Nephron (organoid): ENCODE measurements at regions not wholly inside any gene's neighbourhood (a gene's known extent, or its start where the extent isn't known, plus 50 kb on each side); places are given as distances from the start of the nearest gene placed in this dataset.
"Not testable (repeated sequence)": the region's sequence is repeated elsewhere in the genome, so short reads cannot be mapped to it uniquely, and the experiment has no call there.

Experiments
- H3K27ac Mint-ChIP-seq, 3 experiments: 2 replicates each; pipeline ENCODE4 v1.8.0; 2020; ENCODE audit warnings: mixed read lengths in 3 of 3, mild to moderate bottlenecking in 2 of 3, moderate library complexity in 1 of 3
- H3K27me3 Mint-ChIP-seq: 2 replicates; pipeline ENCODE4 v1.8.0; 2021; ENCODE audit warnings: low read depth, mild to moderate bottlenecking, moderate library complexity, mixed read lengths
- H3K36me3 Mint-ChIP-seq: 2 replicates; pipeline ENCODE4 v1.8.0; 2020; ENCODE audit warnings: low read depth, mixed read lengths
- H3K4me1 Mint-ChIP-seq: 2 replicates; pipeline ENCODE4 v1.8.0; 2020; ENCODE audit warnings: mixed read lengths
- H3K4me3 Mint-ChIP-seq, 3 experiments: 2 replicates each; pipeline ENCODE4 v1.8.0; 2020; ENCODE audit warnings: mild to moderate bottlenecking in 3 of 3, mixed read lengths in 3 of 3, moderate library complexity in 2 of 3
- H3K9me3 Mint-ChIP-seq: 2 replicates; pipeline ENCODE4 v1.8.0; 2020; ENCODE audit warnings: mixed read lengths
- CTCF ChIP-seq, 3 experiments: fragments of 200-600 bp; sonication (generic); IDR thresholded peaks; one replicate each; pipeline ENCODE4 v1.5.0; 2021; ENCODE audit warnings: antibody characterized with exemption in 3 of 3; ENCODE audit not compliant: unreplicated experiment in 3 of 3

- TF ChIP-seq CTCF (IDR thresholded peaks at IDR 0.05; ENCODE audit: unreplicated experiment in 3 of 3), result no peak
- H3K4me3 Mint-ChIP-seq, result no peak overlapping the region
- no peaks in the 10 kb centered on the region for H3K9me3 Mint-ChIP-seq
- H3K4me1 Mint-ChIP-seq, result no peaks in the 10 kb centered on the region
- H3K36me3 Mint-ChIP-seq, result no peaks in the 10 kb centered on the region
- no peaks in the 10 kb centered on the region for H3K27me3 Mint-ChIP-seq
- no peak overlapping the region for H3K27ac Mint-ChIP-seq
These were observed 258.2 kb upstream of the DUSP10 start for GRCh38 chr1:222000131-222000530.

GRCh38 chr1:221998781-221999180 is 256.9 kb upstream of the DUSP10 start:
- Mint-ChIP-seq H3K4me1 (no peaks in the 10 kb centered on the region), H3K27ac (no peak overlapping the region), H3K27me3 (no peaks in the 10 kb centered on the region), H3K4me3 (no peak overlapping the region), H3K36me3 (no peaks in the 10 kb centered on the region), H3K9me3 (no peaks in the 10 kb centered on the region)
- TF ChIP-seq CTCF (IDR thresholded peaks at IDR 0.05; ENCODE audit: unreplicated experiment in 3 of 3), result no peak

- TF ChIP-seq CTCF (IDR thresholded peaks at IDR 0.05; ENCODE audit: unreplicated experiment in 3 of 3), result no peak
- H3K4me1 Mint-ChIP-seq, result no peaks in the 10 kb centered on the region
- H3K36me3 Mint-ChIP-seq, result no peaks in the 10 kb centered on the region
- no peaks in the 10 kb centered on the region for H3K9me3 Mint-ChIP-seq
- no peak overlapping the region for H3K4me3 Mint-ChIP-seq
- H3K27me3 Mint-ChIP-seq, result no peaks in the 10 kb centered on the region
- no peak overlapping the region for H3K27ac Mint-ChIP-seq
These were observed 256.3 kb upstream of the DUSP10 start for GRCh38 chr1:221998186-221998612.

- not testable (repeated sequence) for H3K27ac Mint-ChIP-seq, H3K27me3 Mint-ChIP-seq, H3K9me3 Mint-ChIP-seq, H3K4me1 Mint-ChIP-seq, H3K36me3 Mint-ChIP-seq, H3K4me3 Mint-ChIP-seq
These were observed 255.1 kb upstream of the DUSP10 start for GRCh38 chr1:221997012-221997411.

GRCh38 chr1:221994939-221995338 is 253.1 kb upstream of the DUSP10 start:
- TF ChIP-seq CTCF (IDR thresholded peaks at IDR 0.05; ENCODE audit: unreplicated experiment in 3 of 3), result no peak
- no peaks in the 10 kb centered on the region for H3K27me3 Mint-ChIP-seq
- H3K4me1 Mint-ChIP-seq, result no peaks in the 10 kb centered on the region
- no peaks in the 10 kb centered on the region for H3K9me3 Mint-ChIP-seq
- H3K27ac Mint-ChIP-seq, result no peak overlapping the region
- H3K4me3 Mint-ChIP-seq, result no peak overlapping the region
- H3K36me3 Mint-ChIP-seq, result no peaks in the 10 kb centered on the region

GRCh38 chr1:221994274-221994698 is 252.4 kb upstream of the DUSP10 start:
- Mint-ChIP-seq H3K4me1 (no peaks in the 10 kb centered on the region), H3K27me3 (no peaks in the 10 kb centered on the region), H3K27ac (no peak overlapping the region), H3K9me3 (no peaks in the 10 kb centered on the region), H3K36me3 (no peaks in the 10 kb centered on the region), H3K4me3 (no peak overlapping the region)
- no peak for TF ChIP-seq CTCF (IDR thresholded peaks at IDR 0.05; ENCODE audit: unreplicated experiment in 3 of 3)
